Head of caudate nucleus (tissue), 42 donors: ENCODE measurements at regions not wholly inside any gene's neighbourhood (a gene's known extent, or its start where the extent isn't known, plus 50 kb on each side); places are given as distances from the start of the nearest gene placed in this dataset.
"Not testable (repeated sequence)": the region's sequence is repeated elsewhere in the genome, so short reads cannot be mapped to it uniquely, and the experiment has no call there.

Experiments
- DNase-seq, 42 donors: peaks; one replicate each; pipeline versions ENCODE4 v3.0.0 to v3.0.0-alpha.2; 2020 to 2021; ENCODE audit warnings: mixed read lengths in 7 of 42
- intact Hi-C: fragments of 100-400 bp; cut with DNase I; formaldehyde crosslinking; loops from one replicate; pipeline ENCODE4 v1.15.0; 2022

DNA sequence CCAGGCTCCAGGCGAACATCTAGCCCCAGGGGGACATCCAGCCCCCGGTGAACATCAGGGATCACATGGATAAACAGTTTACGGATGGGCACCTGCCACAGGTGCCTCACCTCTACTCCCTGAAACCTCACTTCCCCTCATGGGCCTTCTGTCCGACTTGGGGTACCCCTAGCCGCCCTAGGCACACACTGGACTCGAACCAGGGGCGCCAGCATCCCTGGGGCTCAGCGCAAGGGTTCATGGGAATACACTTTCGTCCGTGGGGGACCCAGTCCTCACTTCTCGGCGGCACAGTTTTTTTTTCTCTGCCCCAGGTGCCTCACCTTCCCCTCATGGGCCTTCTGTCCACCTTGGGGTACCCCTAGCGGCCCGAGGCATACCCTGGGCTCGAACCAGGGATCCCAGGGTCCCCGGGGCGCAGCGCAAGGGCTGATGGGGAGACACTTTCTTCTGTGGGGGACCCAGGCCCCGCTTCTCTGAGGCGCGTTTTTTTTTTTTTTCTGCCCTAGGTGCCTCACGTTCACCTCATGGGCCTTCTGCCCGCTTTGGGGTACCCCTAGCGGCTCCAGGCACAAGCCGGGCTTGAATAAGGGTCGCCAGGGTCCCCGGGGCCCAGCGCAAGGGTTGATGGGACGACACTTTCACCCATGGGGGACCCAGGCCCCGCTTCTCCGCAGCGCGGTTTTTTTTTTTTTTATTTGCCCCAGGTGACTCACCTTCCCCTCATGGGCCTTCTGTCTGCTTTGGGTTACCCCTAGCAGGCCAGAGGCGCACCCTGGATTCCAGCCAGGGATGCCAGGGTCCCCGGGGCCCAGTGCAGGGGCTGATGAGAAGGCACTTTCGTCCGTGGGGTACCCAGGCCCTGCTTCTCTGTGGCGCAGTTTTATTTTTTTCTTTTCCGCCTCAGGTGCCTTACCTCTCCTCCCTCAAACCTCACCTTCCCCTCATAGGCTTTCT is 1483.5 kb upstream of the TPTE start:
- intact Hi-C loops = not testable (repeated sequence)
- DNase-seq = peak in 2 of 42 donors; percentile 28 to 37

DNA sequence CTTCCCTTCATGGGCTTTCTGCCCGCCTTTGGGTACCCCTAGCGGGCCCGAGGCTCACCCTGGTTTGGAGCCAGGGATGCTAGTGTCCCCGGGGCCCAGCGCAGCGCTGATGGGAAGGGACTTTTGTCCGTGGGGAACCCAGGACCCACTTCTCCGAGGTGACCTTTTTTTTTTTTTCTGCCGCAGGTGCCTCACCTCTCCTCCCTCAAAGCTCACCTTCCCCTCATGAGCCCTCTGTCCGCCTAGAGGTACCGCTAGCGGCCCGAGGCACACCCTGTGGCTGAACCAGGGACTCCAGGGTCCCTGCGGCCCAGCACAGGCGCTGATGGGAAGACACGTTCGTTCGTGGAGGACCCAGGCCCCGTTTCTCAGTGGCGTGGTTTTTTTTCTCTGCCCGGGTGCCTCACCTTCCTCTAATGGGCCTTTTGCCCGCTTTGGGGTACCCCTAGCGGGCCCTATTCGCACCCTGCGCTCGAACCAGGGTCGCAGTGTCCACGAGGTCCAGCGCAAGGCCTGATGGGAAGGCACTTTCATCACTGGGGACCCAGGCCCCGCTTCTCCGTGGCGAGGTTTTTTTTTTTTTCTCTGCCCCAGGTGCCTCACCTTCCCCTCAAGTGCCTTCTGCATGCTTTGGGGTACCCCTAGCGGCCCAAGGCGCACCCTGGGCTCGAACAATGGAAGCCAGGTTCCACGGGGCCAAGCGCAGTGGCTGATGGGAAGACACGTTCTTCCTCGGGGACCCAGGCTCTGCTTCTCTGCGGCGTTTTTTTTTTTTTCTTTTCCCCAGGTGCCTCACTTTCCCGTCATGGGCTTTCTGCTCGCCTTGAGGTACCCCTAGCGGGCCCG is 1481.6 kb upstream of the TPTE start:
- intact Hi-C loops = not testable (repeated sequence)

DNA sequence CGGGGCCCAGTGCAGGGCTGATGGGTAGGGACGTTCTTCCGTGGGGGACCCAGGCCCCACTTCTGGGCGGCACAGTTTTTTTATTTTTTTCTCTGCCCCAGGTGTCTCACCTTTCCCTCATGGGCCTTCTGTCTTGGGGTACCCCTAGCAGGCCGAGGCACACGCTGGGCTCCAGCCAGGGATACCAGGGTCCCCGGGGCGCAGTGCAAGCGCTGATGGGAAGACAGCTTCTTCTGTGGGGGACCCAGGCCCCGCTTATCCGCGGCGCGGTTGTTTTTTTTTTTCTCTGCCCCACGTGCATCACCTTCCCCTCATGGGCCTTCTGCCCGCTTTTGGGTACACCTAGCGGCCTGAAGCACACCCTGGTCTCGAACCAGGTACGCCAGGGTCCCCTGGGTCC is 1481.0 kb upstream of the TPTE start:
- DNase-seq = peak in 4 of 42 donors; percentile 5 to 44 (median 24)
- intact Hi-C loops = not testable (repeated sequence)

More for the DNA sequence above, 1481.6 kb upstream of the TPTE start:
- peak in 4 of 42 donors; percentile 7 to 47 (median 29) for DNase-seq

DNA sequence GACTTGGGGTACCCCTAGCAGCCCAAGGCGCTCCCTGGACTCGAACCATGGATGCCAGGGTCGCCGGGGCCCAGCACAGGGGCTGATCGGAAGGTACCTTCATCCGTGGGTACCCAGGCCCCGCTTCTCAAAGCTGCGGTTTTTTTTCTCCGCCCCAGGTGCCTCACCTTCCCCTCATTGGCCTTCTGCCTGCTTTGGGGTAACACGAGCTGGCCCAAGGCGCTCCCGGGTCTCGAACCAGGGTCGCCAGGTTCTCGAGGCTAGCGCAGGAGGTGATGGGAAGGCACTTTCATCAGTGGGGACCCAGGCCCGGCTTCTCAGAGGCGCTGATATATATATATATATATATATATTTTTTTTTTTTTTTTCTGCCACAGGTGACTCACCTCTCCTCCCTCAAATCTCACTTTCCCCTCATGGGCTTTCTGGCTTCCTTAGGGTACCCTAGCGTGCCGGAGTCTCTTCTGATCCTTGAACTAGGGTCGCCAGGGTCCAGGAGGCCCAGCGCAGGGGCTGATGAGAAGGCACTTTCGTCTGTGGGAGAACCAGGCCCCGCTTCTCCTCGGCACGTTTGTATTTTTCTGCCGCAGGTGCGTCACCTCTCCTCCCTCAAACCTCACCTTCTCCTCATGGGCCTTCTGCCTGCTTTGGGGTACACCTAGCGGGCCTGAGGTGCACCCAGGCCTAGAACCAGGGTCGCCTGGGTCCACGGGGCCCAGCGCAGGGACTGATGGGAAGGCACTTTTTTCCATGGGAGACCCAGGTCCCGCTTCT is 1480.0 kb upstream of the TPTE start:
- peak in 4 of 42 donors; percentile 7 to 50 (median 31) for DNase-seq
- intact Hi-C loops = not testable (repeated sequence)

DNA sequence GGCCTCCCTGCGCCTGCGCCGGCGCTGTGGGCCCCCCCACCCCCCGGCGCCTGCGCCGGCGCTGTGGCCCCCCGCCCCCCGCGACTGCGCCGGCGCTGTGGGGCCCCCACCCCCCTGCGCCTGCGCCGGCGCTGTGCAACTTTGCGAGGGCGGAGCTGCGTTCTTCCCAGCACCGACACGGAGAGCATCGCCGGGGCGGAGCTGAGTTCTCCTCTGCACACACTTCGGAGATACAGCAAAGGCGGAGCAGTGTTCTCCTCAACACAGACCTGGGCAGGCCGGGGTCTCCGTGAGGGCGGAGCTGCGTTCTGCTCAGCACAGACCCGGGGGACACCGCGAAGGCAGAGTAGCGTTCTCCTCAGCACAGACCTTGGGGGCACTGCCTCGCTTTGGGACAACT is 1478.3 kb upstream of the TPTE start:
- DNase-seq = peak in 5 of 42 donors; percentile 10 to 58 (median 44)
- intact Hi-C loops = not testable (repeated sequence)

GRCh38 chr21:9046870-9047269 is 1474.5 kb upstream of the TPTE start:
- DNase-seq, intact Hi-C loops: not testable (repeated sequence)

DNA sequence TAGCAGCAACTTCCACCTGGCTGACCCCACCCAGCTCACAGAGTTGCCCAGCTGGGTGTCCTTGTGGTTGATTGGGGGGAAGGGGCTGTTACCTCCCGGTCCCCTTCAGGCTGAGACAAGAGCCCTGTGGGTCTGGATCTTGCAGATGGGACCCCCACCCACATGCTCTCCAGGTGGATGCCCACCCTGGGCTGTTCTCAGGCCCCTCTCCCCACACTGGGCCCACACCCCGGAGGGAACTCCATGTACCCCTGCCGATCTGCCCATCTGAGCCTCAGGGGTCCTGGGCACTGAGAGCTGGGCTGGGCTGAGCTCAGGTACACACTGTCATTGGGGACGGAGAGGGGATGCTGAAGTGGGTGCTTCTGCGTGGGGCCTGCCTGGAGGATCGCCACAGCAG is 1453.9 kb upstream of the TPTE start:
- intact Hi-C loops, DNase-seq: not testable (repeated sequence)

- intact Hi-C loops, DNase-seq: not testable (repeated sequence)
These were observed 1452.8 kb upstream of the TPTE start for GRCh38 chr21:9068622-9069021.

DNA sequence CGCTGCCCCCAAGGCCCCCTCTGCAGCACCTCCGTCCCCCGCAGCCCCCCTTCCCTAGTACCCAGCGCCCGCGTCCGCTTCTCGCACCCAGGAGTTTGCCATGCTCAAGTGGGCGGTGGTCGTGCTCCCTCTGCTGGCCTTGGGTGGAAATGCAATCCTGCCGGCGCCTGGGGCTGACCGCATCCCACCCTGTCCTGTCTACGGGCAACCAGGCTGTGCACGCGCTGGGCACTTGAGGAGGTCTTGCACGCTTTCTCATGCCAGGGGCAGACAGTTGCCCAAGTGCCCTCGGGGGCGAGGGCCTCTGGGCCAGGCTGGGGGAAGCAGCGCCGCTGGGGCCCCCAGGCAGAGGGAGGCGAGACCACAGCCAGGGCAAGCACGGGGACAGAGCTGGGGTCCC is 1450.7 kb upstream of the TPTE start:
- peak in 4 of 42 donors; percentile 5 to 46 (median 20) for DNase-seq
- intact Hi-C loops = not testable (repeated sequence)

- intact Hi-C loops, DNase-seq: not testable (repeated sequence)
These were observed 1448.4 kb upstream of the TPTE start for GRCh38 chr21:9073010-9073409.

- intact Hi-C loops, DNase-seq: not testable (repeated sequence)
These were observed 1446.6 kb upstream of the TPTE start for GRCh38 chr21:9074772-9075171.

DNA sequence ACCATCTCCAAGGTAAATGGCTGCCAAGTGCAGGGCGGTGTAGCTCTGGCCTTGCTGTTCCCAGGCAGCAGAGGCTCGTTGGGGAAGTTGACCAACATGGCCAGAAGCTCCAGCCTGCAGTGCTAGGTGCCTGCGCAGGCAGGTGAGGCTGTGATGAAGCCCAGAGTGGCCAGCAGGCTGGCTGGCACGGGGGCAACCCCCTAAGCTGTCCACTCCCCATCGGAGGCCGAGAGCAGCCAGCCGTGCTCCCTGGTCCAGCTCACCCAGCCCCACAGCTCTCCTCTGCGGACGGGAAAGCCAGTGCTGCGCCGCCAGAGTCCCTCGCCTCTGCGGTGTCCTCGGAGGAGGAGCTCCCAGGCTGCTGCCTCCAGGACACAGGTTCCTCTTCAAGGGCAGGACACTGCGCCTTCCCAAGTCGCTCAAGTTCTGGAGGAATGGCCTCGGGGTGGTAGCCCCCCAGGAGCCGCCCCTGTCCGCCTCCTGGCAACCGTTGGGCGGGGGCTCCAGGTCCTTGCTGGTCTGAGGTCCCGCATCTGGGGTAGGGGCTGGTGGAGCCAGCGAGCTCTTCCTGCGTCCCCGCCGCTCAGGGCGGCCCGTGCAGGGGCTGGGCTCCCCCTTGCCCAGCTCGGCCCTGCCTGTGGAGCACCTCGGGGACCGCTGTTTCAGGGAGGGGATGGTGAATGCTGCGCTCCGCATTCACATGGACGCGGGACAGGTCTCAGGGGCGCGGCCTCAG is 1438.1 kb upstream of the TPTE start:
- intact Hi-C loops, DNase-seq: not testable (repeated sequence)

GRCh38 chr21:9086299-9086698 is 1435.1 kb upstream of the TPTE start:
- intact Hi-C loops, DNase-seq: not testable (repeated sequence)

GRCh38 chr21:9087816-9088215 is 1433.6 kb upstream of the TPTE start:
- DNase-seq, intact Hi-C loops: not testable (repeated sequence)

- intact Hi-C loops = not testable (repeated sequence)
- DNase-seq = peak in 4 of 42 donors; percentile 2 to 30 (median 20)
These were observed 1391.6 kb upstream of the TPTE start for GRCh38 chr21:9129741-9130140.

DNA sequence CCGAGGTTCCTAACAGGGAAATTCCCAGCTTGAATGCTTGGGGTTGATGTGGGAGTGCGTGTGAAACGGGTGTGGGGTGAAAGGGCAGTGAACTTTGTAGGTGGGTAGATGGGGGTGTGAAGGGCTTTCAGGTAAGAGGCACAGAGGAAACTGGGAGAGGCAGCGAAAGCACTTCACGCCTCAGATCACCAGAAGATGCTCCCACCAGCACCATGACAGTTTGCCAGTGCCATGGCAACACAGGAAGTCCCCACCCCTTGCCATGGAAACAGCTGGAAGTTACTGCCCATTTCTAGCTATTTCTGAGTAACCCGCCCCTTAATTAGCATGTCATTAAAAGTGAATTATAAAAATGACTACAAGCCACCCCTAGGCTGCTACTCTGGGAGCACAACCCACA is 1390.6 kb upstream of the TPTE start:
- peak in 11 of 42 donors; percentile 1 to 34 (median 15) for DNase-seq

More for the DNA sequence above, 1390.6 kb upstream of the TPTE start:
- intact Hi-C loops = not testable (repeated sequence)
